ENCODE measurements at regions not wholly inside any gene's neighbourhood (a gene's known extent, or its start where the extent isn't known, plus 50 kb on each side); places are given as distances from the start of the nearest gene placed in this dataset.

- TF ChIP-seq CTCF (conservative IDR thresholded peaks at IDR 0.05): no peak
- no peak for TF ChIP-seq ZFX (IDR thresholded peaks at IDR 0.05)
Measured at GRCh38 chr3:28877912-28878311, 403.0 kb upstream of the RBMS3 start.
